H9 (cell line): ENCODE measurements at regions not wholly inside any gene's neighbourhood (a gene's known extent, or its start where the extent isn't known, plus 50 kb on each side); places are given as distances from the start of the nearest gene placed in this dataset.

Source experiments
- DNase-seq: peaks from one replicate; pipeline ENCODE4 v3.0.0-alpha.2; 2017
- H2AFZ ChIP-seq: one replicate; pipeline ENCODE4 v1.6.1; 2013; ENCODE audit warnings: mild to moderate bottlenecking, low read length, control low read depth, moderate library complexity
- H2AK5ac ChIP-seq: 2 replicates; pipeline ENCODE4 v1.6.1; 2013; ENCODE audit warnings: low read length, control low read depth, mixed read lengths; ENCODE audit not compliant: insufficient read length
- H2BK120ac ChIP-seq: one replicate; pipeline ENCODE4 v1.6.1; 2013; ENCODE audit warnings: low read depth, mild to moderate bottlenecking, low read length, control low read depth, inconsistent platforms; ENCODE audit not compliant: poor library complexity, severe bottlenecking
- H2BK12ac ChIP-seq: 2 replicates; pipeline ENCODE4 v1.6.1; 2013; ENCODE audit warnings: low read length, control low read depth, mixed read lengths, low read depth; ENCODE audit not compliant: insufficient read length
- H2BK15ac ChIP-seq: 2 replicates; pipeline ENCODE4 v1.6.1; 2013; ENCODE audit warnings: low read depth, low read length, control low read depth
- H2BK20ac ChIP-seq: one replicate; pipeline ENCODE4 v1.6.1; 2013; ENCODE audit warnings: low read depth, mild to moderate bottlenecking, low read length, control low read depth, inconsistent platforms; ENCODE audit not compliant: poor library complexity, severe bottlenecking
- H2BK5ac ChIP-seq: 2 replicates; pipeline ENCODE4 v1.6.1; 2013; ENCODE audit warnings: low read length, control low read depth, mixed read lengths; ENCODE audit not compliant: insufficient read length
- H3K14ac ChIP-seq: 2 replicates; pipeline ENCODE4 v1.6.1; 2013; ENCODE audit warnings: low read length, control low read depth; ENCODE audit not compliant: insufficient read depth
- H3K18ac ChIP-seq: 2 replicates; pipeline ENCODE4 v1.6.1; 2013; ENCODE audit warnings: low read depth, mild to moderate bottlenecking, mixed read lengths, low read length, control low read depth; ENCODE audit not compliant: insufficient read length
- H3K23ac ChIP-seq: 2 replicates; pipeline ENCODE4 v1.6.1; 2013; ENCODE audit warnings: low read length, control low read depth, mixed read lengths, low read depth; ENCODE audit not compliant: insufficient read length
- H3K23me2 ChIP-seq: 2 replicates; pipeline ENCODE4 v1.6.1; 2013; ENCODE audit warnings: low read depth, mild to moderate bottlenecking, mixed read lengths, low read length, control low read depth; ENCODE audit not compliant: insufficient read length, poor library complexity, severe bottlenecking
- H3K27ac ChIP-seq: 2 replicates; pipeline ENCODE4 v1.5.1; 2013; ENCODE audit warnings: low read length, control low read depth, mixed read lengths, low read depth; ENCODE audit not compliant: insufficient read length
- H3K27me3 ChIP-seq: 2 replicates; pipeline ENCODE4 v1.6.1; 2013; ENCODE audit warnings: low read length, control low read depth, inconsistent platforms; ENCODE audit not compliant: insufficient read depth
- H3K4ac ChIP-seq: 2 replicates; pipeline ENCODE4 v1.6.1; 2013; ENCODE audit warnings: low read depth, mild to moderate bottlenecking, control low read depth, inconsistent platforms, low read length, moderate library complexity
- H3K4me1 ChIP-seq: 2 replicates; pipeline ENCODE4 v1.6.1; 2013; ENCODE audit warnings: low read length, control low read depth, inconsistent platforms; ENCODE audit not compliant: insufficient read depth
- H3K4me2 ChIP-seq: 2 replicates; pipeline ENCODE4 v1.6.1; 2013; ENCODE audit warnings: low read length, control low read depth, mixed read lengths; ENCODE audit not compliant: insufficient read length, insufficient read depth
- H3K56ac ChIP-seq: 2 replicates; pipeline ENCODE4 v1.6.1; 2013; ENCODE audit warnings: low read depth, mild to moderate bottlenecking, mixed read lengths, low read length, control low read depth; ENCODE audit not compliant: insufficient read length
- H3K79me1 ChIP-seq: 2 replicates; pipeline ENCODE4 v1.6.1; 2013; ENCODE audit warnings: low read depth, mild to moderate bottlenecking, moderate library complexity, low read length, control low read depth, inconsistent platforms; ENCODE audit not compliant: insufficient read depth, poor library complexity, severe bottlenecking
- H3K79me2 ChIP-seq: 2 replicates; pipeline ENCODE4 v1.6.1; 2013; ENCODE audit warnings: low read length, control low read depth, inconsistent platforms; ENCODE audit not compliant: insufficient read depth
- H3K9ac ChIP-seq: 2 replicates; pipeline ENCODE4 v1.6.1; 2013; ENCODE audit warnings: low read length, control low read depth, mixed read lengths; ENCODE audit not compliant: insufficient read length; ENCODE audit errors: extremely low read depth
- H3K9me3 ChIP-seq: one replicate; pipeline ENCODE4 v1.6.1; 2013; ENCODE audit warnings: low read depth, low read length, inconsistent platforms; ENCODE audit not compliant: control insufficient read depth
- H3T11ph ChIP-seq: one replicate; pipeline ENCODE4 v1.6.1; 2013; ENCODE audit warnings: mild to moderate bottlenecking, low read length, control low read depth, inconsistent platforms
- H4K20me1 ChIP-seq: one replicate; pipeline ENCODE4 v1.6.1; 2013; ENCODE audit not compliant: control insufficient read depth, insufficient read length, insufficient read depth
- H4K5ac ChIP-seq: 2 replicates; pipeline ENCODE4 v1.6.1; 2013; ENCODE audit warnings: low read depth, mild to moderate bottlenecking, mixed read lengths, low read length, control low read depth; ENCODE audit not compliant: insufficient read length
- H4K8ac ChIP-seq: replicated peaks from 2 replicates; pipeline ENCODE4 v1.6.1; 2013; ENCODE audit warnings: low read length, control low read depth, mixed read lengths, low read depth; ENCODE audit not compliant: insufficient read length
- H4K91ac ChIP-seq: 2 replicates; pipeline ENCODE4 v1.6.1; 2013; ENCODE audit warnings: low read depth, mild to moderate bottlenecking, moderate library complexity, mixed read lengths, low read length, control low read depth; ENCODE audit not compliant: insufficient read length
- H3K27ac Mint-ChIP-seq, 3 experiments: 2 replicates in 2 of 3; 3 replicates in 1 of 3; pipeline ENCODE4 v1.8.0; 2020 to 2021; ENCODE audit warnings: mixed read lengths in 3 of 3, mild to moderate bottlenecking in 1 of 3, moderate library complexity in 1 of 3
- H3K27me3 Mint-ChIP-seq: 2 replicates; pipeline ENCODE4 v1.8.0; 2021; ENCODE audit warnings: low read depth, mild to moderate bottlenecking, moderate library complexity, mixed read lengths
- H3K36me3 Mint-ChIP-seq, 3 experiments: 2 replicates in 2 of 3; 3 replicates in 1 of 3; pipeline ENCODE4 v1.8.0; 2020 to 2021; ENCODE audit warnings: low read depth in 3 of 3, mixed read lengths in 3 of 3; ENCODE audit not compliant: insufficient read depth in 1 of 3
- H3K4me1 Mint-ChIP-seq, 2 experiments: 2 replicates each; pipeline ENCODE4 v1.8.0; 2020; ENCODE audit warnings: mixed read lengths in 2 of 2
- H3K4me3 Mint-ChIP-seq, 2 experiments: 2 replicates in 1 of 2; 3 replicates in 1 of 2; pipeline ENCODE4 v1.8.0; 2020 to 2021; ENCODE audit warnings: mild to moderate bottlenecking in 2 of 2, mixed read lengths in 2 of 2, moderate library complexity in 1 of 2
- H3K9me3 Mint-ChIP-seq, 2 experiments: 2 replicates in 1 of 2; 3 replicates in 1 of 2; pipeline ENCODE4 v1.8.0; 2020; ENCODE audit warnings: mild to moderate bottlenecking in 2 of 2, mixed read lengths in 2 of 2, moderate library complexity in 1 of 2
- WGBS: extraction: QIAGEN DNeasy Blood & Tissue Kit; methylation state at CpG from one replicate; pipeline ENCODE4 v1.1.7; 2013; ENCODE audit warnings: missing lambda C conversion rate, low lambda C conversion rate, mixed read lengths; ENCODE audit not compliant: insufficient read length; ENCODE audit errors: extremely low coverage; 5-methylcytosine and 5-hydroxymethylcytosine counted together
- TF ChIP-seq, protein P1 (sequence below): fragments of 200-600 bp; sonication (generic); conservative IDR thresholded peaks from 3 replicates; pipeline ENCODE4 v1.8.0; 2021; ENCODE audit warnings: antibody characterized with exemption, mild to moderate bottlenecking

DNA sequence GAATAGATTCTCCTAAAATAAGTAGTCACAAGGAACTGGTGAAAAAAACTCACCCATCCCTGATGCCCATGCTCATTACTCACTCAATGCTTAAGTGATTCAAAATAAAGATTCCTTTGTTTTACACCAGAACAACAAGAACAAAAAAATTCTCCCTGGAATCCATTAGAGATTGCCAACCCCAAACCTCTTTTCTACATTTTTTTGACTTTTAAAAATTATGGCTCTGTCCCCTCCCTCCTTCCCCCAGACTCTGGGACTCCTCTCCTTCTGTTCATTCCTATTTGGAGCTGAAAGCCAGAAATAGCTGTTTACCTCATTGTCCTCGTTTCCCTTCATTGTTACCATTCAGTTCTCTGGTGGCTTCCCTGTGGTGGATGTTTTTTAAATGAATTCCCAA lies 63.2 kb upstream of the FHIP2A start:
- Histone ChIP-seq H3K27ac (no peak overlapping the region), H4K91ac (no peak overlapping the region), H2AK5ac (no peak overlapping the region), H4K20me1 (no peaks in the 10 kb centered on the region), H3K9ac (no peak overlapping the region), H4K8ac (no peak overlapping the region), H2BK15ac (no peak overlapping the region), H3K56ac (no peak overlapping the region), H3K4me1 (no peaks in the 10 kb centered on the region; the same call in 1 of the 2 replicates), H3T11ph (no peak overlapping the region), H2AFZ (no peak overlapping the region), H3K79me1 (no peaks in the 10 kb centered on the region), H3K18ac (no peak overlapping the region), H2BK12ac (no peak overlapping the region), H3K9me3 (no peaks in the 10 kb centered on the region), H2BK20ac (no peak overlapping the region), H2BK120ac (no peak overlapping the region), H3K79me2 (no peaks in the 10 kb centered on the region), H3K14ac (no peak overlapping the region), H4K5ac (no peak overlapping the region), H2BK5ac (no peak overlapping the region), H3K23ac (no peak overlapping the region), H3K23me2 (no peaks in the 10 kb centered on the region), H3K4me2 (no peak overlapping the region), H3K27me3 (no peaks in the 10 kb centered on the region), H3K4ac (no peak overlapping the region)
- WGBS = no CpG with 5 or more reads among the region's 1 CpG
- Mint-ChIP-seq H3K4me3 (no peak overlapping the region), H3K27ac (no peak overlapping the region), H3K36me3 (no peaks in the 10 kb centered on the region), H3K4me1 (no peaks in the 10 kb centered on the region), H3K27me3 (no peaks in the 10 kb centered on the region), H3K9me3 (no peaks in the 10 kb centered on the region)
- no peak for DNase-seq
- TF ChIP-seq, protein P1, sequence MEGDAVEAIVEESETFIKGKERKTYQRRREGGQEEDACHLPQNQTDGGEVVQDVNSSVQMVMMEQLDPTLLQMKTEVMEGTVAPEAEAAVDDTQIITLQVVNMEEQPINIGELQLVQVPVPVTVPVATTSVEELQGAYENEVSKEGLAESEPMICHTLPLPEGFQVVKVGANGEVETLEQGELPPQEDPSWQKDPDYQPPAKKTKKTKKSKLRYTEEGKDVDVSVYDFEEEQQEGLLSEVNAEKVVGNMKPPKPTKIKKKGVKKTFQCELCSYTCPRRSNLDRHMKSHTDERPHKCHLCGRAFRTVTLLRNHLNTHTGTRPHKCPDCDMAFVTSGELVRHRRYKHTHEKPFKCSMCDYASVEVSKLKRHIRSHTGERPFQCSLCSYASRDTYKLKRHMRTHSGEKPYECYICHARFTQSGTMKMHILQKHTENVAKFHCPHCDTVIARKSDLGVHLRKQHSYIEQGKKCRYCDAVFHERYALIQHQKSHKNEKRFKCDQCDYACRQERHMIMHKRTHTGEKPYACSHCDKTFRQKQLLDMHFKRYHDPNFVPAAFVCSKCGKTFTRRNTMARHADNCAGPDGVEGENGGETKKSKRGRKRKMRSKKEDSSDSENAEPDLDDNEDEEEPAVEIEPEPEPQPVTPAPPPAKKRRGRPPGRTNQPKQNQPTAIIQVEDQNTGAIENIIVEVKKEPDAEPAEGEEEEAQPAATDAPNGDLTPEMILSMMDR = no peak
